Psoas muscle (tissue), 7 donors: ENCODE measurements at regions not wholly inside any gene's neighbourhood (a gene's known extent, or its start where the extent isn't known, plus 50 kb on each side); places are given as distances from the start of the nearest gene placed in this dataset.
"Not testable (repeated sequence)": the region's sequence is repeated elsewhere in the genome, so short reads cannot be mapped to it uniquely, and the experiment has no call there.

ENCODE experiments used
- ATAC-seq, 4 donors: fragments of 200-7000 bp; cut with Tn5 transposase; one replicate each; pipeline ENCODE4 v1.9.1; 2020; ENCODE audit warnings: moderate library complexity in 3 of 4, mild to moderate bottlenecking in 2 of 4
- DNase-seq, 2 donors: peaks; one replicate each; pipeline ENCODE4 v3.0.0-alpha.2; 2020
- H3K27ac ChIP-seq: fragments of 200-600 bp; one replicate; pipeline ENCODE4 v1.8.0; 2022
- H3K27me3 ChIP-seq, 3 donors: fragments of 200-600 bp in 1 of 3; one replicate each; pipeline versions ENCODE4 v1.6.1 to v1.8.0; 2013 to 2022; ENCODE audit warnings: low read length in 2 of 3, mild to moderate bottlenecking in 2 of 3, moderate library complexity in 1 of 3; ENCODE audit not compliant: insufficient read depth in 3 of 3
- H3K36me3 ChIP-seq, 2 donors: fragments of 200-600 bp in 1 of 2; one replicate each; pipeline versions ENCODE4 v1.6.1 to v1.8.0; 2013 to 2022; ENCODE audit warnings: low read depth in 1 of 2, mild to moderate bottlenecking in 1 of 2, moderate library complexity in 1 of 2; ENCODE audit not compliant: insufficient read depth in 1 of 2
- H3K4me1 ChIP-seq: fragments of 200-600 bp; one replicate; pipeline ENCODE4 v1.8.0; 2022
- H3K4me3 ChIP-seq: fragments of 200-600 bp; one replicate; pipeline ENCODE4 v1.8.0; 2022; ENCODE audit warnings: mild to moderate bottlenecking
- H3K9me3 ChIP-seq: fragments of 200-600 bp; one replicate; pipeline ENCODE4 v1.8.0; 2022
- CTCF ChIP-seq: fragments of 200-600 bp; IDR thresholded peaks from one replicate; pipeline ENCODE4 v1.8.0; 2022; ENCODE audit warnings: antibody characterized with exemption
- WGBS, 3 donors: extraction: QIAGEN DNeasy Blood & Tissue Kit; methylation state at CpG; one replicate each; pipeline versions ENCODE4 v1.1.6 to v1.1.7; 2013; 5-methylcytosine and 5-hydroxymethylcytosine counted together
- intact Hi-C, 2 donors: fragments of 100-400 bp; cut with DNase I; formaldehyde crosslinking; loops; one replicate each; pipeline versions ENCODE4 v1.11.0 to v1.14.2; 2022
- donor health status: healthy with polysubstance abuse.
- donor health status: DM: no; HTN: no; CAD: no; lungs with moderate emphysema.
- donor health status: Bipolar disorder and iron deficiency.
- donor health status: healthy.
- donor health status: DM: yes; HTN: yes; CAD: no.
- donor health status: DM: no; HTN: no; CAD: no.
- donor health status: DM: yes; HTN: yes; CAD: no.

GRCh38 chr3:153866901-153867300, 254.3 kb upstream of the ARHGEF26 start:
- Histone ChIP-seq H3K27me3 (no peaks in the 10 kb centered on the region), H3K4me1 (no peaks in the 10 kb centered on the region), H3K4me3 (no peak overlapping the region), H3K27ac (no peak overlapping the region), H3K9me3 (no peaks in the 10 kb centered on the region), H3K36me3 (no peaks in the 10 kb centered on the region)
- DNase-seq (no peak), ATAC-seq (no peak)
- intact Hi-C loops = no loop called here
- TF ChIP-seq CTCF = no peak

GRCh38 chr3:153874348-153874747, 246.8 kb upstream of the ARHGEF26 start:
- H3K27me3 ChIP-seq, H3K4me1 ChIP-seq, ATAC-seq, H3K4me3 ChIP-seq, H3K36me3 ChIP-seq, DNase-seq, H3K27ac ChIP-seq, intact Hi-C loops, H3K9me3 ChIP-seq: not testable (repeated sequence)
- 93 to 97% (median 93%) methylated on average over 2 of the region's 2 CpGs for WGBS, 3 donors

- Histone ChIP-seq H3K27me3 (no peaks in the 10 kb centered on the region), H3K27ac (no peak overlapping the region), H3K36me3 (no peaks in the 10 kb centered on the region), H3K9me3 (no peaks in the 10 kb centered on the region), H3K4me1 (no peaks in the 10 kb centered on the region), H3K4me3 (no peak overlapping the region)
- no peak for ATAC-seq
- no peak for DNase-seq
- 61 to 82% (median 67%) methylated on average over 2 of the region's 2 CpGs for WGBS, 3 donors
- intact Hi-C loops = no loop called here
- TF ChIP-seq CTCF = no peak
These were observed 240.7 kb upstream of the ARHGEF26 start for GRCh38 chr3:153880493-153880892.

GRCh38 chr3:153881201-153881600, 240.0 kb upstream of the ARHGEF26 start:
- no peak for TF ChIP-seq CTCF
- H3K27me3 ChIP-seq = no peaks in the 10 kb centered on the region
- H3K4me3 ChIP-seq = no peak overlapping the region
- no peak for DNase-seq
- H3K36me3 ChIP-seq = no peaks in the 10 kb centered on the region
- no peak overlapping the region for H3K27ac ChIP-seq
- ATAC-seq = no peak
- H3K9me3 ChIP-seq = no peaks in the 10 kb centered on the region
- intact Hi-C loops = no loop called here
- 89 to 90% (median 89%) methylated on average over 7 of the region's 7 CpGs for WGBS, 3 donors
- no peaks in the 10 kb centered on the region for H3K4me1 ChIP-seq

GRCh38 chr3:153885359-153885758, 235.8 kb upstream of the ARHGEF26 start:
- DNase-seq = no peak
- no peak for ATAC-seq
- Histone ChIP-seq H3K4me1 (no peaks in the 10 kb centered on the region), H3K4me3 (no peak overlapping the region), H3K9me3 (no peaks in the 10 kb centered on the region), H3K27ac (no peak overlapping the region), H3K27me3 (no peaks in the 10 kb centered on the region), H3K36me3 (no peaks in the 10 kb centered on the region)
- WGBS, 3 donors = 17 to 29% (median 18%) methylated on average over 2 of the region's 2 CpGs
- intact Hi-C loops = no loop called here
- no peak for TF ChIP-seq CTCF
